GM12865 (cell line): ENCODE measurements at regions not wholly inside any gene's neighbourhood (a gene's known extent, or its start where the extent isn't known, plus 50 kb on each side); places are given as distances from the start of the nearest gene placed in this dataset.

Experiments used
- DNase-seq: peaks from one replicate; pipeline ENCODE4 v3.0.0; 2010; ENCODE audit warnings: low read depth
- H3K4me3 ChIP-seq: 2 replicates; pipeline ENCODE4 v1.5.1; 2011; ENCODE audit warnings: mild to moderate bottlenecking, low read depth, low read length, control low read depth
- CTCF ChIP-seq: IDR thresholded peaks from 2 replicates; pipeline ENCODE4 v1.5.1; 2011; ENCODE audit warnings: low read length, control low read depth, low read depth, inconsistent platforms; ENCODE audit not compliant: insufficient read depth; ENCODE audit errors: missing control alignments

- H3K4me3 ChIP-seq = no peak overlapping the region
- DNase-seq = no peak
- TF ChIP-seq CTCF = no peak
Observed at GRCh38 chr1:78408192-78408591, 82.6 kb upstream of the PTGFR start.

GRCh38 chr1:78408810-78409209 lies 82.0 kb upstream of the PTGFR start:
- DNase-seq = no peak
- TF ChIP-seq CTCF = no peak
- H3K4me3 ChIP-seq = no peak overlapping the region

- DNase-seq = no peak
- no peak for TF ChIP-seq CTCF
- H3K4me3 ChIP-seq = no peak overlapping the region
Observed at GRCh38 chr1:78410643-78411042, 80.1 kb upstream of the PTGFR start.

GRCh38 chr1:78411707-78412106 lies 79.1 kb upstream of the PTGFR start:
- no peak overlapping the region for H3K4me3 ChIP-seq
- TF ChIP-seq CTCF = no peak
- no peak for DNase-seq

- no peak for DNase-seq
- H3K4me3 ChIP-seq = no peak overlapping the region
- TF ChIP-seq CTCF = no peak
Observed at GRCh38 chr1:78415165-78415564, 75.6 kb upstream of the PTGFR start.

GRCh38 chr1:78419309-78419708 lies 71.5 kb upstream of the PTGFR start:
- TF ChIP-seq CTCF = no peak
- no peak overlapping the region for H3K4me3 ChIP-seq
- DNase-seq = no peak

GRCh38 chr1:78420181-78420580 lies 70.6 kb upstream of the PTGFR start:
- no peak overlapping the region for H3K4me3 ChIP-seq
- no peak for DNase-seq
- TF ChIP-seq CTCF = no peak
